ENCODE measurements at regions not wholly inside any gene's neighbourhood (a gene's known extent, or its start where the extent isn't known, plus 50 kb on each side); places are given as distances from the start of the nearest gene placed in this dataset.

DNA sequence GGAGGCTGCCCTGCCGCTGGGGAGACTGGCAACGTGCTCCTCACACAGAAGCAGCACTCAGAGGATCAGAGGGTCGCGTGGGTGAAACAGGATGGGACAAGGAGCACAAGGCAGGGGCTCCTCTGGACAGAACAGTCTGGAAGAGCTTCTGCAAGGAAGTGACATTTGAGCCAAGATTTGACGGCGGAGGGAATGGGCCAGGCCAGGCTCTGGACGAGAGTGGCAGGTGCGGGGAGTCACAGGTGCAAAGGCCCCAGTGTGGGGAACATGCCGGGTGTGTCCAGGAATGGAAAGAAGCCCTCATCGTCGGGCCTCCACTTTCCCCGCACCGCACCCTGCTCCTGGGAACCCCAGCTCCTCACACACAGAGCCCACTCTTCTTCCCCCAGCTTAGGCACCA lies 84.0 kb downstream of the RFLNA start:
- TF ChIP-seq, protein P1, sequence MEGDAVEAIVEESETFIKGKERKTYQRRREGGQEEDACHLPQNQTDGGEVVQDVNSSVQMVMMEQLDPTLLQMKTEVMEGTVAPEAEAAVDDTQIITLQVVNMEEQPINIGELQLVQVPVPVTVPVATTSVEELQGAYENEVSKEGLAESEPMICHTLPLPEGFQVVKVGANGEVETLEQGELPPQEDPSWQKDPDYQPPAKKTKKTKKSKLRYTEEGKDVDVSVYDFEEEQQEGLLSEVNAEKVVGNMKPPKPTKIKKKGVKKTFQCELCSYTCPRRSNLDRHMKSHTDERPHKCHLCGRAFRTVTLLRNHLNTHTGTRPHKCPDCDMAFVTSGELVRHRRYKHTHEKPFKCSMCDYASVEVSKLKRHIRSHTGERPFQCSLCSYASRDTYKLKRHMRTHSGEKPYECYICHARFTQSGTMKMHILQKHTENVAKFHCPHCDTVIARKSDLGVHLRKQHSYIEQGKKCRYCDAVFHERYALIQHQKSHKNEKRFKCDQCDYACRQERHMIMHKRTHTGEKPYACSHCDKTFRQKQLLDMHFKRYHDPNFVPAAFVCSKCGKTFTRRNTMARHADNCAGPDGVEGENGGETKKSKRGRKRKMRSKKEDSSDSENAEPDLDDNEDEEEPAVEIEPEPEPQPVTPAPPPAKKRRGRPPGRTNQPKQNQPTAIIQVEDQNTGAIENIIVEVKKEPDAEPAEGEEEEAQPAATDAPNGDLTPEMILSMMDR (IDR thresholded peaks at IDR 0.05; ENCODE audit: insufficient read depth, low read length): no peak
- TF ChIP-seq SPI1 (IDR thresholded peaks at IDR 0.05; ENCODE audit: borderline replicate concordance, low read depth) (no peak), POLR2AphosphoS5 (IDR thresholded peaks at IDR 0.05; ENCODE audit: low read depth) (no peak), GABPA (IDR thresholded peaks at IDR 0.05; ENCODE audit: low read depth) (no peak)
- TF ChIP-seq, protein P2, sequence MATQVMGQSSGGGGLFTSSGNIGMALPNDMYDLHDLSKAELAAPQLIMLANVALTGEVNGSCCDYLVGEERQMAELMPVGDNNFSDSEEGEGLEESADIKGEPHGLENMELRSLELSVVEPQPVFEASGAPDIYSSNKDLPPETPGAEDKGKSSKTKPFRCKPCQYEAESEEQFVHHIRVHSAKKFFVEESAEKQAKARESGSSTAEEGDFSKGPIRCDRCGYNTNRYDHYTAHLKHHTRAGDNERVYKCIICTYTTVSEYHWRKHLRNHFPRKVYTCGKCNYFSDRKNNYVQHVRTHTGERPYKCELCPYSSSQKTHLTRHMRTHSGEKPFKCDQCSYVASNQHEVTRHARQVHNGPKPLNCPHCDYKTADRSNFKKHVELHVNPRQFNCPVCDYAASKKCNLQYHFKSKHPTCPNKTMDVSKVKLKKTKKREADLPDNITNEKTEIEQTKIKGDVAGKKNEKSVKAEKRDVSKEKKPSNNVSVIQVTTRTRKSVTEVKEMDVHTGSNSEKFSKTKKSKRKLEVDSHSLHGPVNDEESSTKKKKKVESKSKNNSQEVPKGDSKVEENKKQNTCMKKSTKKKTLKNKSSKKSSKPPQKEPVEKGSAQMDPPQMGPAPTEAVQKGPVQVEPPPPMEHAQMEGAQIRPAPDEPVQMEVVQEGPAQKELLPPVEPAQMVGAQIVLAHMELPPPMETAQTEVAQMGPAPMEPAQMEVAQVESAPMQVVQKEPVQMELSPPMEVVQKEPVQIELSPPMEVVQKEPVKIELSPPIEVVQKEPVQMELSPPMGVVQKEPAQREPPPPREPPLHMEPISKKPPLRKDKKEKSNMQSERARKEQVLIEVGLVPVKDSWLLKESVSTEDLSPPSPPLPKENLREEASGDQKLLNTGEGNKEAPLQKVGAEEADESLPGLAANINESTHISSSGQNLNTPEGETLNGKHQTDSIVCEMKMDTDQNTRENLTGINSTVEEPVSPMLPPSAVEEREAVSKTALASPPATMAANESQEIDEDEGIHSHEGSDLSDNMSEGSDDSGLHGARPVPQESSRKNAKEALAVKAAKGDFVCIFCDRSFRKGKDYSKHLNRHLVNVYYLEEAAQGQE (IDR thresholded peaks at IDR 0.05; ENCODE audit: insufficient replicate concordance, low read depth): no peak
- DNase-seq (ENCODE audit: low read depth in 1 of 2, low spot score in 1 of 2): no peak
- H3K27ac ChIP-seq (replicated peaks): no peak overlapping the region
- H3K27me3 ChIP-seq (ENCODE audit: insufficient read depth, poor library complexity, severe bottlenecking): no peaks in the 10 kb centered on the region
- no peak overlapping the region for H3K4me3 ChIP-seq (replicated peaks; ENCODE audit: insufficient read depth, low read length)

DNA sequence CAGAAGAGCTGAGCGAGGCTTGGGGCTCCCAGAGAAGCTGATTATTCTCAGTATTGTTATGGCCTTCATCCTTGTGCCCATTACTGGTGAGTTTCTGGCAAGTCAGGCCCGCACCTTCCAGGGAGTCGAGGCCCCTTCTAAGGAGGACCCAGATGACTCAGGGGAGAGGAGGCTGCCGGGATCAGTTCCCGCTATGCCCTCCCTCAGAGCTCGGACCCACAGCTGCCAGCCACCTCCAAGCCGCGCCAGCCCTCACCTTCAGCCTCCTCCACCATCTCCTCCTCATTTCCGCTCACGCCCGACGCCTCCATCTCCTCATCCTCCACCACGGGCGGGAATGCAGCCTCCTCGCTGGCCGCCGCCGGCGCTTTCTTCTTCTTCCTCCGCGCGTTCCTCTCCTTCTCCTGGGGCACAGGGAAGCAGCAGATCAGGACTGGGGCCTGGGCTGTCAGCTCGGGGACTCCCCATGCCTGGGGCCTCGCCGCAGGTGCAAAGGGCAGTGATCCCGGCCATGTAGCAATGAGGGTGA lies 83.2 kb downstream of the RFLNA start:
- H3K27ac ChIP-seq (replicated peaks): no peak overlapping the region
- TF ChIP-seq, protein P2 (IDR thresholded peaks at IDR 0.05; ENCODE audit: insufficient replicate concordance, low read depth): no peak
- TF ChIP-seq POLR2AphosphoS5 (IDR thresholded peaks at IDR 0.05; ENCODE audit: low read depth): no peak
- no peak for TF ChIP-seq GABPA (IDR thresholded peaks at IDR 0.05; ENCODE audit: low read depth)
- TF ChIP-seq, protein P1 (IDR thresholded peaks at IDR 0.05; ENCODE audit: insufficient read depth, low read length): no peak
- TF ChIP-seq SPI1 (IDR thresholded peaks at IDR 0.05; ENCODE audit: borderline replicate concordance, low read depth): no peak
- no peaks in the 10 kb centered on the region for H3K27me3 ChIP-seq (ENCODE audit: insufficient read depth, poor library complexity, severe bottlenecking)
- DNase-seq (ENCODE audit: low read depth in 1 of 2, low spot score in 1 of 2): no peak
- H3K4me3 ChIP-seq (replicated peaks; ENCODE audit: insufficient read depth, low read length): no peak overlapping the region

DNA sequence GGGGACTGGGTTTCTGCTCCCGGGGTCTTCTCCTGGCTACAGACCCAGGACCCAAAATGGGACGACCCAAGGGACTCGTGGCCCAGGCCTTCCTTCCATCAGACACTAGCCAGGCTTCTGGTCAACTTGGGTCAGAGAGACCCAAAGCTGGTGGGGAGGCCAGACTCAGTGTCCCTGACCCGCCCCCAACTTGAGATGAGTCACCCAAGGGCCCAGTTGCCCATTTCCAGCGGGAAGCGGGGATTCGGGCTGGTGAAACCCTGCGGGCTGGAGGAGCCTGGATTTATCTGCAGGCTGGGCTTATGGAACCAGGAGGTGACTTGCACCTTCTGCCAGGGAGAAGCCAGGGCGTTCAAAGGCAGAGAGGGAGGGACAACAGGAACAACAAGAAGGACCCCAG lies 81.5 kb downstream of the RFLNA start:
- Histone ChIP-seq H3K4me3 (replicated peaks; ENCODE audit: insufficient read depth, low read length) (no peak overlapping the region), H3K27ac (replicated peaks) (no peak overlapping the region), H3K27me3 (ENCODE audit: insufficient read depth, poor library complexity, severe bottlenecking) (no peaks in the 10 kb centered on the region)
- no peak for DNase-seq (ENCODE audit: low read depth in 1 of 2, low spot score in 1 of 2)
- TF ChIP-seq SPI1 (IDR thresholded peaks at IDR 0.05; ENCODE audit: borderline replicate concordance, low read depth): no peak
- TF ChIP-seq, protein P2 (IDR thresholded peaks at IDR 0.05; ENCODE audit: insufficient replicate concordance, low read depth): no peak
- no peak for TF ChIP-seq POLR2AphosphoS5 (IDR thresholded peaks at IDR 0.05; ENCODE audit: low read depth)
- no peak for TF ChIP-seq GABPA (IDR thresholded peaks at IDR 0.05; ENCODE audit: low read depth)
- TF ChIP-seq, protein P1 (IDR thresholded peaks at IDR 0.05; ENCODE audit: insufficient read depth, low read length): no peak

Data from HL-60 (cell line).